ENCODE measurements at regions not wholly inside any gene's neighbourhood (a gene's known extent, or its start where the extent isn't known, plus 50 kb on each side); places are given as distances from the start of the nearest gene placed in this dataset.

- Histone ChIP-seq H3K4me1 (ENCODE audit: control insufficient read depth in 2 of 2, insufficient read depth in 2 of 2, low read length in 1 of 2) (no peaks in the 10 kb centered on the region), H3K27ac (ENCODE audit: low read depth in 2 of 2, low read length in 1 of 2) (no peak overlapping the region), H3K4me3 (ENCODE audit: low read depth in 1 of 2, low read length in 2 of 2) (no peak overlapping the region), H3K27me3 (ENCODE audit: control insufficient read depth in 1 of 2, insufficient read depth in 2 of 2, low read length in 2 of 2) (no peaks in the 10 kb centered on the region), H3K36me3 (ENCODE audit: control insufficient read depth in 2 of 2, insufficient read depth in 2 of 2, low read length in 1 of 2) (no peaks in the 10 kb centered on the region), H3K9me3 (ENCODE audit: control insufficient read depth in 2 of 2, insufficient read depth in 1 of 2, low read depth in 1 of 2, low read length in 1 of 2) (no peaks in the 10 kb centered on the region)
- WGBS, 2 donors = 76% methylated on average over 5 of the region's 5 CpGs
These were observed 463.9 kb downstream of the OMA1 start for GRCh38 chr1:58082596-58082995.

GRCh38 chr1:58076258-58076657, 470.3 kb downstream of the OMA1 start:
- Histone ChIP-seq H3K27me3 (ENCODE audit: control insufficient read depth in 1 of 2, insufficient read depth in 2 of 2, low read length in 2 of 2) (no peaks in the 10 kb centered on the region), H3K27ac (ENCODE audit: low read depth in 2 of 2, low read length in 1 of 2) (no peak overlapping the region), H3K36me3 (ENCODE audit: control insufficient read depth in 2 of 2, insufficient read depth in 2 of 2, low read length in 1 of 2) (no peaks in the 10 kb centered on the region), H3K4me3 (ENCODE audit: low read depth in 1 of 2, low read length in 2 of 2) (no peak overlapping the region), H3K4me1 (ENCODE audit: control insufficient read depth in 2 of 2, insufficient read depth in 2 of 2, low read length in 1 of 2) (no peaks in the 10 kb centered on the region), H3K9me3 (ENCODE audit: control insufficient read depth in 2 of 2, insufficient read depth in 1 of 2, low read depth in 1 of 2, low read length in 1 of 2) (no peaks in the 10 kb centered on the region)
- WGBS, 2 donors = 34 to 42% methylated on average over 2 of the region's 2 CpGs

- no peak overlapping the region for H3K4me3 ChIP-seq (ENCODE audit: low read depth in 1 of 2, low read length in 2 of 2)
- 22 to 28% methylated on average over 1 of the region's 1 CpG for WGBS, 2 donors
These were observed 471.3 kb downstream of the OMA1 start for GRCh38 chr1:58075188-58075578.

GRCh38 chr1:58072450-58072849, 474.1 kb downstream of the OMA1 start:
- no peaks in the 10 kb centered on the region for H3K36me3 ChIP-seq (ENCODE audit: control insufficient read depth in 2 of 2, insufficient read depth in 2 of 2, low read length in 1 of 2)
- WGBS, 2 donors = 88 to 89% methylated on average over 4 of the region's 4 CpGs
- H3K9me3 ChIP-seq (ENCODE audit: control insufficient read depth in 2 of 2, insufficient read depth in 1 of 2, low read depth in 1 of 2, low read length in 1 of 2) = no peaks in the 10 kb centered on the region
- H3K4me3 ChIP-seq (ENCODE audit: low read depth in 1 of 2, low read length in 2 of 2) = no peak overlapping the region
- H3K27ac ChIP-seq (ENCODE audit: low read depth in 2 of 2, low read length in 1 of 2) = no peak overlapping the region
- no peaks in the 10 kb centered on the region for H3K27me3 ChIP-seq (ENCODE audit: control insufficient read depth in 1 of 2, insufficient read depth in 2 of 2, low read length in 2 of 2)
- no peaks in the 10 kb centered on the region for H3K4me1 ChIP-seq (ENCODE audit: control insufficient read depth in 2 of 2, insufficient read depth in 2 of 2, low read length in 1 of 2)

More at GRCh38 chr1:58075188-58075578, 471.3 kb downstream of the OMA1 start:
- no peaks in the 10 kb centered on the region for H3K9me3 ChIP-seq (ENCODE audit: control insufficient read depth in 2 of 2, insufficient read depth in 1 of 2, low read depth in 1 of 2, low read length in 1 of 2)
- H3K27me3 ChIP-seq (ENCODE audit: control insufficient read depth in 1 of 2, insufficient read depth in 2 of 2, low read length in 2 of 2) = no peaks in the 10 kb centered on the region
- no peaks in the 10 kb centered on the region for H3K4me1 ChIP-seq (ENCODE audit: control insufficient read depth in 2 of 2, insufficient read depth in 2 of 2, low read length in 1 of 2)
- H3K36me3 ChIP-seq (ENCODE audit: control insufficient read depth in 2 of 2, insufficient read depth in 2 of 2, low read length in 1 of 2) = no peaks in the 10 kb centered on the region
- H3K27ac ChIP-seq (ENCODE audit: low read depth in 2 of 2, low read length in 1 of 2) = no peak overlapping the region

GRCh38 chr1:58067082-58067481, 479.4 kb downstream of the OMA1 start:
- no peak overlapping the region for H3K4me3 ChIP-seq (ENCODE audit: low read depth in 1 of 2, low read length in 2 of 2)
- H3K27me3 ChIP-seq (ENCODE audit: control insufficient read depth in 1 of 2, insufficient read depth in 2 of 2, low read length in 2 of 2) = no peaks in the 10 kb centered on the region
- H3K27ac ChIP-seq (ENCODE audit: low read depth in 2 of 2, low read length in 1 of 2) = no peak overlapping the region
- H3K9me3 ChIP-seq (ENCODE audit: control insufficient read depth in 2 of 2, insufficient read depth in 1 of 2, low read depth in 1 of 2, low read length in 1 of 2) = no peaks in the 10 kb centered on the region
- no peaks in the 10 kb centered on the region for H3K36me3 ChIP-seq (ENCODE audit: control insufficient read depth in 2 of 2, insufficient read depth in 2 of 2, low read length in 1 of 2)
- H3K4me1 ChIP-seq (ENCODE audit: control insufficient read depth in 2 of 2, insufficient read depth in 2 of 2, low read length in 1 of 2) = no peaks in the 10 kb centered on the region
- WGBS, 2 donors = 70 to 73% methylated on average over 4 of the region's 4 CpGs

GRCh38 chr1:58065520-58065919, 481.0 kb downstream of the OMA1 start:
- no peaks in the 10 kb centered on the region for H3K27me3 ChIP-seq (ENCODE audit: control insufficient read depth in 1 of 2, insufficient read depth in 2 of 2, low read length in 2 of 2)
- no peaks in the 10 kb centered on the region for H3K36me3 ChIP-seq (ENCODE audit: control insufficient read depth in 2 of 2, insufficient read depth in 2 of 2, low read length in 1 of 2)
- no peak overlapping the region for H3K4me3 ChIP-seq (ENCODE audit: low read depth in 1 of 2, low read length in 2 of 2)
- H3K9me3 ChIP-seq (ENCODE audit: control insufficient read depth in 2 of 2, insufficient read depth in 1 of 2, low read depth in 1 of 2, low read length in 1 of 2) = no peaks in the 10 kb centered on the region
- WGBS, 2 donors = 85 to 87% methylated on average over 6 of the region's 6 CpGs
- no peaks in the 10 kb centered on the region for H3K4me1 ChIP-seq (ENCODE audit: control insufficient read depth in 2 of 2, insufficient read depth in 2 of 2, low read length in 1 of 2)
- no peak overlapping the region for H3K27ac ChIP-seq (ENCODE audit: low read depth in 2 of 2, low read length in 1 of 2)

GRCh38 chr1:58064166-58064565, 482.4 kb downstream of the OMA1 start:
- no peaks in the 10 kb centered on the region for H3K36me3 ChIP-seq (ENCODE audit: control insufficient read depth in 2 of 2, insufficient read depth in 2 of 2, low read length in 1 of 2)
- 87 to 89% methylated on average over 8 of the region's 8 CpGs for WGBS, 2 donors
- no peaks in the 10 kb centered on the region for H3K9me3 ChIP-seq (ENCODE audit: control insufficient read depth in 2 of 2, insufficient read depth in 1 of 2, low read depth in 1 of 2, low read length in 1 of 2)
- no peaks in the 10 kb centered on the region for H3K4me1 ChIP-seq (ENCODE audit: control insufficient read depth in 2 of 2, insufficient read depth in 2 of 2, low read length in 1 of 2)
- H3K4me3 ChIP-seq (ENCODE audit: low read depth in 1 of 2, low read length in 2 of 2) = no peak overlapping the region
- no peaks in the 10 kb centered on the region for H3K27me3 ChIP-seq (ENCODE audit: control insufficient read depth in 1 of 2, insufficient read depth in 2 of 2, low read length in 2 of 2)
- no peak overlapping the region for H3K27ac ChIP-seq (ENCODE audit: low read depth in 2 of 2, low read length in 1 of 2)

DNA sequence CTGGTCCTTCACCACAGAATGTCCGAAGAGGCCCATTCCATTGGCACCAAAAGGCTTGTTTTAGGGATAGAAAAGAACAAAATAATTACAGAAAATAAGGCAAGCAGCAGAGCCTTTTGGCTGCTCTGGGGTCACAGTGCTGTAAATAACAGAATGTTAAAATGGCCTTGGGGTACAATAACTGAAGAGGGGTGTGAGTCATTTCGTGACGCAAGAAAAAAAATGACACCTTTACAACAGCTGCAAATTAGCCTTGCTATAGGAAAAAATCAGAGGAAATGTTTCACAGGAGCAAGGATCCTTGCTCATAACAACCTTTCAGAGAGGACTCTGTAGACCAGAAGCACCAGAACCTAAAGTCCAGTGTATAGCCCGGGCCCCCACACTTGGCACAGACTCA, 483.4 kb downstream of the OMA1 start:
- no peaks in the 10 kb centered on the region for H3K4me1 ChIP-seq (ENCODE audit: control insufficient read depth in 2 of 2, insufficient read depth in 2 of 2, low read length in 1 of 2)
- H3K4me3 ChIP-seq (ENCODE audit: low read depth in 1 of 2, low read length in 2 of 2) = no peak overlapping the region
- WGBS, 2 donors = 57 to 74% methylated on average over 4 of the region's 4 CpGs
- no peaks in the 10 kb centered on the region for H3K9me3 ChIP-seq (ENCODE audit: control insufficient read depth in 2 of 2, insufficient read depth in 1 of 2, low read depth in 1 of 2, low read length in 1 of 2)
- H3K36me3 ChIP-seq (ENCODE audit: control insufficient read depth in 2 of 2, insufficient read depth in 2 of 2, low read length in 1 of 2) = no peaks in the 10 kb centered on the region
- no peak overlapping the region for H3K27ac ChIP-seq (ENCODE audit: low read depth in 2 of 2, low read length in 1 of 2)
- no peaks in the 10 kb centered on the region for H3K27me3 ChIP-seq (ENCODE audit: control insufficient read depth in 1 of 2, insufficient read depth in 2 of 2, low read length in 2 of 2)

DNA sequence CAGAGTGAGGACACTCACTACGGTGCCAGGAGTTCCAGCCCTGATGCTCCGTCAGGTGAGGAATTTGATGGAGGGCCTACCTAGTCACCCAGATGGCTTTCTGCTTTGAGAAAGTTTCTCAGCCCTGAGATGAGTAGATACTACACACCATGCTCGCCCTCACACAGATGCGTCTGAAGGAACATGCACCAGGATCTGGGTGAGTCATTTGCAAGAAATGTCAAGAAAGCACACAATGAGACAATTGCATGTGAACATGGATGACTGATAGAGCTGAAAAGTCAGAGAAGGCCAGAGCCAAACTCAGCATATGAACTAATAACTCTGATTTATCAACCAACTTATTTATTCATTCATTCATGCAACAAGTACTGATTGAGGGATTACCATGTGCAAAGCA, 483.9 kb downstream of the OMA1 start:
- 66 to 75% methylated on average over 4 of the region's 4 CpGs for WGBS, 2 donors
- H3K4me1 ChIP-seq (ENCODE audit: control insufficient read depth in 2 of 2, insufficient read depth in 2 of 2, low read length in 1 of 2) = no peaks in the 10 kb centered on the region
- no peak overlapping the region for H3K4me3 ChIP-seq (ENCODE audit: low read depth in 1 of 2, low read length in 2 of 2)
- H3K27ac ChIP-seq (ENCODE audit: low read depth in 2 of 2, low read length in 1 of 2) = no peak overlapping the region
- no peaks in the 10 kb centered on the region for H3K27me3 ChIP-seq (ENCODE audit: control insufficient read depth in 1 of 2, insufficient read depth in 2 of 2, low read length in 2 of 2)
- H3K36me3 ChIP-seq (ENCODE audit: control insufficient read depth in 2 of 2, insufficient read depth in 2 of 2, low read length in 1 of 2) = no peaks in the 10 kb centered on the region
- H3K9me3 ChIP-seq (ENCODE audit: control insufficient read depth in 2 of 2, insufficient read depth in 1 of 2, low read depth in 1 of 2, low read length in 1 of 2) = no peaks in the 10 kb centered on the region

GRCh38 chr1:58060559-58061170, 485.9 kb downstream of the OMA1 start:
- Histone ChIP-seq H3K9me3 (ENCODE audit: control insufficient read depth in 2 of 2, insufficient read depth in 1 of 2, low read depth in 1 of 2, low read length in 1 of 2) (no peaks in the 10 kb centered on the region), H3K4me3 (ENCODE audit: low read depth in 1 of 2, low read length in 2 of 2) (no peak overlapping the region), H3K27ac (ENCODE audit: low read depth in 2 of 2, low read length in 1 of 2) (no peak overlapping the region), H3K4me1 (ENCODE audit: control insufficient read depth in 2 of 2, insufficient read depth in 2 of 2, low read length in 1 of 2) (no peaks in the 10 kb centered on the region), H3K36me3 (ENCODE audit: control insufficient read depth in 2 of 2, insufficient read depth in 2 of 2, low read length in 1 of 2) (no peaks in the 10 kb centered on the region), H3K27me3 (ENCODE audit: control insufficient read depth in 1 of 2, insufficient read depth in 2 of 2, low read length in 2 of 2) (no peaks in the 10 kb centered on the region)
- 38% methylated on average over 9 of the region's 9 CpGs for WGBS, 2 donors

All from esophagus (tissue), 2 donors.